Activated T-helper 9 cell treated with anti-CD3 and anti-CD28 coated beads, Interleukin-2, amount 50 U/mL, for 16 hours (primary cell): ENCODE measurements at regions not wholly inside any gene's neighbourhood (a gene's known extent, or its start where the extent isn't known, plus 50 kb on each side); places are given as distances from the start of the nearest gene placed in this dataset.
"Not testable (repeated sequence)": the region's sequence is repeated elsewhere in the genome, so short reads cannot be mapped to it uniquely, and the experiment has no call there.

Experiments used
- DNase-seq: peaks from one replicate; pipeline ENCODE4 v3.0.0-alpha.2; 2020; ENCODE audit warnings: low read depth

- DNase-seq: not testable (repeated sequence)
These were observed 310.7 kb downstream of the FOXL1 start for GRCh38 chr16:86889054-86889366.

- DNase-seq: no peak
These were observed 311.6 kb downstream of the FOXL1 start for GRCh38 chr16:86889974-86890373.

GRCh38 chr16:86891121-86891520 is 312.8 kb downstream of the FOXL1 start:
- no peak for DNase-seq

- no peak for DNase-seq
These were observed 313.3 kb downstream of the FOXL1 start for GRCh38 chr16:86891631-86892030.

GRCh38 chr16:86892509-86892908 is 314.2 kb downstream of the FOXL1 start:
- DNase-seq: no peak

GRCh38 chr16:86893506-86893905 is 315.2 kb downstream of the FOXL1 start:
- no peak for DNase-seq

- DNase-seq: no peak
These were observed 315.7 kb downstream of the FOXL1 start for GRCh38 chr16:86894029-86894567.

GRCh38 chr16:86894925-86895324 is 316.6 kb downstream of the FOXL1 start:
- no peak for DNase-seq

- no peak for DNase-seq
These were observed 317.3 kb downstream of the FOXL1 start for GRCh38 chr16:86895606-86896005.

GRCh38 chr16:86896976-86897375 is 318.6 kb downstream of the FOXL1 start:
- DNase-seq: no peak

GRCh38 chr16:86897486-86897885 is 319.1 kb downstream of the FOXL1 start:
- DNase-seq: no peak

- DNase-seq: no peak
These were observed 320.0 kb downstream of the FOXL1 start for GRCh38 chr16:86898386-86898785.

- DNase-seq: no peak
These were observed 320.8 kb downstream of the FOXL1 start for GRCh38 chr16:86899151-86899550.

GRCh38 chr16:86899757-86900156 is 321.4 kb downstream of the FOXL1 start:
- no peak for DNase-seq

- DNase-seq: no peak
These were observed 323.1 kb downstream of the FOXL1 start for GRCh38 chr16:86901483-86901882.

- DNase-seq: no peak
These were observed 324.3 kb downstream of the FOXL1 start for GRCh38 chr16:86902656-86903001.

GRCh38 chr16:86903068-86903467 is 324.7 kb downstream of the FOXL1 start:
- no peak for DNase-seq

GRCh38 chr16:86905302-86905701 is 327.0 kb downstream of the FOXL1 start:
- no peak for DNase-seq

GRCh38 chr16:86906623-86907022 is 328.3 kb downstream of the FOXL1 start:
- no peak for DNase-seq

GRCh38 chr16:86909359-86910160 is 331.2 kb downstream of the FOXL1 start:
- DNase-seq: no peak

GRCh38 chr16:86910161-86910769 is 331.9 kb downstream of the FOXL1 start:
- DNase-seq: no peak

- no peak for DNase-seq
These were observed 333.1 kb downstream of the FOXL1 start for GRCh38 chr16:86911437-86911958.

GRCh38 chr16:86913886-86914285 is 335.5 kb downstream of the FOXL1 start:
- DNase-seq: no peak
